Memory B cell (primary cell): ENCODE measurements at regions not wholly inside any gene's neighbourhood (a gene's known extent, or its start where the extent isn't known, plus 50 kb on each side); places are given as distances from the start of the nearest gene placed in this dataset.
"Not testable (repeated sequence)": the region's sequence is repeated elsewhere in the genome, so short reads cannot be mapped to it uniquely, and the experiment has no call there.

Source experiments
- ATAC-seq: fragments of 150-1000 bp; cut with Tn5 transposase; 2 replicates; pipeline ENCODE4 v1.10.0; 2021; ENCODE audit warnings: low read depth, mild to moderate bottlenecking, moderate library complexity
- DNase-seq, 2 donors: peaks; one replicate each; pipeline ENCODE4 v3.0.0; 2022; ENCODE audit warnings: low spot score in 2 of 2
- H3K27ac Mint-ChIP-seq: one replicate; pipeline ENCODE4 v1.8.0; 2022; ENCODE audit warnings: mild to moderate bottlenecking, moderate library complexity, mixed read lengths
- H3K27me3 Mint-ChIP-seq: one replicate; pipeline ENCODE4 v1.8.0; 2022; ENCODE audit warnings: mixed read lengths
- H3K36me3 Mint-ChIP-seq: one replicate; pipeline ENCODE4 v1.8.0; 2022; ENCODE audit warnings: mild to moderate bottlenecking, mixed read lengths
- H3K4me1 Mint-ChIP-seq: one replicate; pipeline ENCODE4 v1.8.0; 2022; ENCODE audit warnings: mixed read lengths
- H3K4me3 Mint-ChIP-seq: one replicate; pipeline ENCODE4 v1.8.0; 2022; ENCODE audit warnings: mild to moderate bottlenecking, moderate library complexity, mixed read lengths
- H3K9me3 Mint-ChIP-seq: one replicate; pipeline ENCODE4 v1.8.0; 2022; ENCODE audit warnings: mixed read lengths

DNA sequence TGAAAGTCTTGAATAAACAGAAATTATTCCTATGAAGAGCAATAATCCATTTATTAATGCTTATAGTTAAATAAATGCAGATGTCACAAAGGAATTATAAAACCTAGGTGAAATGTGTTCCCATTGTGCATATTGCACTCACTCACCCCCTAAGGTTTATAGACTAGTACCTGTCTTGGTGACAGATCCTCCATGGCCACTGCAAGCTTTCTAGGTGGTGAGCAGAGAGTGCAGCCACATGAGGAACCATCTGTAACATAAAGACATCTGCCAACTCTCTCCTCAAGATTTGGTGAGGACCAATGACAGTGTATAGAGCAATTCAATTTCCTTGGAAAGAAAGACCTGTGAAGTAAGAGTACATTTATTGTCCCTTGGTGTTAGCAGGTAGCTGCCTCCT is 616.4 kb downstream of the CENPC start:
- not testable (repeated sequence) for DNase-seq, H3K4me1 Mint-ChIP-seq, H3K27ac Mint-ChIP-seq, H3K27me3 Mint-ChIP-seq, ATAC-seq, H3K9me3 Mint-ChIP-seq, H3K4me3 Mint-ChIP-seq, H3K36me3 Mint-ChIP-seq

DNA sequence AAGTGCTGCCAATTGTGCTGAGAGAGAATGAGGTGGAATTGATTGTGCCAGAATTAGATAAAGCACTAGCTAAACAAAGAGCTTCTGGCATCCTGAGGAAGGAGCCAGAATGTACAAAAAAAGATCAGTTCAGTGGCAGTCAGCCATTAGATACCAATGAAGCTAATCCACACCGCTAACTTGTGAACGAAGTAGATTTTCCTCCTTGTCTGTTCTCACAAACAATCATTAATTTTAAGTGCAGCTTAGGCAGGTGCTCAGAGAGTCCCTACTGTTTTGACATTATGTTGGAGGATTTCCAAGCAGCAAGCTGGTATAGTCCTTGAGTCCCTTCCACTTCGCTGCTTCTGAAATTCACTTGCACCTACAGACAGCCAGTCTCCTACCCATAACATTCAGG is 617.4 kb downstream of the CENPC start:
- Mint-ChIP-seq H3K9me3 (no peaks in the 10 kb centered on the region), H3K27me3 (no peaks in the 10 kb centered on the region), H3K27ac (no peak overlapping the region), H3K4me3 (no peak overlapping the region), H3K36me3 (no peaks in the 10 kb centered on the region), H3K4me1 (peaks cover 6% of the 10 kb centered on the region)
- no peak for ATAC-seq
- DNase-seq, result no peak

DNA sequence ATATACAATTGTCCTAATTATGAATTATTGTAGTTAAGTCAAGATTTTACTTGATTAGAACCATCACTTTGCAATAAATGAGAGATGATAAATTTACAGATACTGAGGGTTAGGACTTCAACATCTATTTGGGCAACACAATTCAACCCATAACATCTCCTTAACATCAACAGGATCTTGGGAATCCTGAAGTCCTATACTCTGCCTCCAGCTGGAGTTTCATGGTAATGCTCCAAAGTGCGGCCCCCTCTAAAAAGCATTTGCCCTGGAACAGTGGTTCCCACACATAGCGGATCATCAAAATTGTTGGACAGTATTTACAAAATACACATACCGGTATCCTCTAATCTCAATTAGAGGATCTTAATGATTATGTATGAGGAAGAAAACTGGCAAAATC is 618.6 kb downstream of the CENPC start:
- no peak for ATAC-seq
- DNase-seq, result no peak
- Mint-ChIP-seq H3K9me3 (peaks cover 2% of the 10 kb centered on the region), H3K4me1 (peaks cover 10% of the 10 kb centered on the region), H3K27me3 (no peaks in the 10 kb centered on the region), H3K36me3 (no peaks in the 10 kb centered on the region), H3K4me3 (no peak overlapping the region), H3K27ac (no peak overlapping the region)

DNA sequence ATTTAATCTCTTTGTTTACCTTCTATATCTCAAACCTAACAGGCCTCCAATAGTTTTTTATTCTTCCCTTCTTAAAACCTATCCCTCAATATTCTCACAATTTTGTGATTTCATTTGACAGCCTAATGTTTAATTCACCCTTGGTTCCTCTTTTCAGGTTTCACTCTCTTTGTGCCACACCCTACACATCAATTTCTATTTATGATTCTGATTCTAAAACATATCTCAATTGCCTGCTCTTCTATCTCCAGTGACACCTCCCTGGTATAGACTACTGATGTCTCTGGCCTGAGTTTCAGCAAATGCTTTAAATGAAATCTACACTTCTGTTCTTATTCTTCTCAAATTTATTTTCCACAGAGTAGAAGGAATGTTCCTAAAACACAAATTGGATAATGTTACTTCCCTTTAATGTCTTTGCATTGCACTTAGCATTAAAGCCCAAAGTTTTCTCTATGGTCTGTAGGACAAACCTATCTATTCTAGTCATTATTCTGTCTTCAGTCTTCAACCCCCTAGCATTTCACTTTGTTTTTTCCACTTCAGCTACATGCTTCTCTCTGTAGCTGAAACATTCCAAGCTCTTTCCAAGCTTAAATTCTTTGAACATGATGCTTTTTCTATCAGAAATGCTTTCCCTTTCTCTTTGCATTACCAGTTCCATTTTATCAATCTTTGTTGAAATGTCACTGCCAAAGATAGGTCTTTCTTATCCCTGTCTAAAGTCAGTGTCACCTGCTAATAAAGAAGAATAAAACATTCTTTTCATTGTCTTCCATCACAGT is 622.0 kb downstream of the CENPC start:
- Mint-ChIP-seq H3K27ac (peak overlapping the region; percentile 28), H3K9me3 (peaks cover 4% of the 10 kb centered on the region), H3K36me3 (no peaks in the 10 kb centered on the region), H3K27me3 (no peaks in the 10 kb centered on the region), H3K4me1 (peaks cover 10% of the 10 kb centered on the region), H3K4me3 (peak overlapping the region; percentile 8)
- ATAC-seq, result peak; percentile 48
- DNase-seq, result no peak

DNA sequence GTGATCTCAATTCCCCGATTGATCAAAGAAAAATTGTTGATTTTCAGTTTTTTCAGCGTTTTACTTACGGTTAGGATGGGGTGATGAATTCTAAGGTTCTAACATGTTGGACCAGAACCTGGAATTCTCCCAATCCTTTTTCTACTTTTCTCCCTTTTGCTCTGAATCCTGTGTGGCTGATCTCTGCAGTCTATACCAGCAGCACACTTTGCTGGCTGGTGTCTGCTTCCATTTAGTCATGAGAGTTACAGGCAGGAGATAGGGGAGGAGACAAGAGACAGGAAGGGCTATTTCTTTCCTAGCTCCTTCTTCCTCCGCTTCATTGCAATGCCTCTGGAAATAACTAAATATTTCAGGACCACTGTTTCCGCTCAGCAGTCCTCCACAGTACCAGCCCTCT is 623.9 kb downstream of the CENPC start:
- DNase-seq (no peak), ATAC-seq (no peak)
- no peaks in the 10 kb centered on the region for H3K27me3 Mint-ChIP-seq
- H3K36me3 Mint-ChIP-seq, result no peaks in the 10 kb centered on the region
- no peak overlapping the region for H3K27ac Mint-ChIP-seq
- peaks cover 10% of the 10 kb centered on the region for H3K4me1 Mint-ChIP-seq
- H3K4me3 Mint-ChIP-seq, result no peak overlapping the region
- H3K9me3 Mint-ChIP-seq, result peaks cover 4% of the 10 kb centered on the region

DNA sequence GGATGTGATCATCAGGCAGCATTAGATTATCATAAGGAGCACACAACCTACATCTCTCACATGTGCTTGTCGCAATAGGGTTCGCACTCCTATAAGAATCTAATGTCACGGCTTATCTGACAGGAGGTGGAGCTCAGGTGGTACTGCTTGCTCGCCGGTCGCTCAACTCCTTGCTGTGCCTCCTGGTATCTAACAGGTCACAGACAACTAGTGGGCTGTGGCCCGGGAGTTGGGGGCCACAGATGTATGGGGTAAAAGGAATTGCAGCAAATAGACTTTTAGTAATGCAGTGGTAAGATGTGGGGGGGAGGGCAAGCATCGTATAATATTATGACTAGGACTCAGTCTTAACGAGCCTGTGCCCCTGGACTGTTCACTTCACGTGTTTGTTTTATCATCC is 624.8 kb downstream of the CENPC start:
- Mint-ChIP-seq H3K4me3 (no peak overlapping the region), H3K27ac (no peak overlapping the region), H3K27me3 (no peaks in the 10 kb centered on the region), H3K36me3 (no peaks in the 10 kb centered on the region), H3K9me3 (peaks cover 4% of the 10 kb centered on the region), H3K4me1 (peaks cover 10% of the 10 kb centered on the region)
- no peak for DNase-seq
- no peak for ATAC-seq

DNA sequence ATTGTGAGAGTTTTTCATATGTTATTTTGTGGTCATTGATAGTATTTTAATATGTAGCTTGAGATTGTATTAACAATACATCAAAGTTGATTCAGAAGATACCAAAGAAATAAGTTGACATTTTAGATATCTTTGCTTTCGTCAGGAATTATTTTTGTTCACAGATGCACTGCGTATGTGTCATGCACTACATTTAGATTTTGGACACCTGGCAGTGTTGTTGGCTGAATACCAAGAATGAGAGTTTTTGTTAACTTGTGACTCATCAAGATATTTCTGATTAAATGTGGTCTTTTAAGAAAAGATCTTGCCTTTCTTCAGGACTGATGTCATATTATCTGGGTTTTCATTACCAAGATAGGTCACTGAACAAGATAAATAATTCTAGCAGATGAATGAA is 633.4 kb downstream of the CENPC start:
- Mint-ChIP-seq H3K9me3 (peaks cover 2% of the 10 kb centered on the region), H3K36me3 (no peaks in the 10 kb centered on the region), H3K4me1 (no peaks in the 10 kb centered on the region), H3K27me3 (no peaks in the 10 kb centered on the region), H3K4me3 (no peak overlapping the region), H3K27ac (no peak overlapping the region)
- ATAC-seq, result no peak
- DNase-seq, result no peak

DNA sequence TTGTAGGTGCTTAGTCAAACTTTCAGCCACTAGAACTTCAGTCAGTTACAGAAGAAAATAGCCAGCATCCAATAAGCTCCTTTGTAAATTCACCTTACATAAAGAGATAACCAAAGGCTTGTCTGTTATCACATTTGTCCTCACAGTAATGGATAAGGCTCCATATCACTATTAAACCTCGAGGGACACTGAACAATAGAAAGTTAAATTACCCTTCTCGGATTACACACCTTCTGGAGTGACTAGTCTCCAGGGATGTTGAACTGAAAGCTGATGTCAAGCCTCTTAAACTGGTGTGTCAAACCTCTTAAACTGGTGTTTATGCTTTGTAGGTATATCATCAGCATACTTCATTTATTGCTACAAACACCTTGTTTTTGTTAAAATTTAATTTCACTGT is 639.0 kb downstream of the CENPC start:
- H3K4me1 Mint-ChIP-seq, result no peaks in the 10 kb centered on the region
- ATAC-seq (no peak), DNase-seq (no peak)
- H3K9me3 Mint-ChIP-seq, result peaks cover 3% of the 10 kb centered on the region
- H3K27ac Mint-ChIP-seq, result no peak overlapping the region
- no peaks in the 10 kb centered on the region for H3K36me3 Mint-ChIP-seq
- no peaks in the 10 kb centered on the region for H3K27me3 Mint-ChIP-seq
- no peak overlapping the region for H3K4me3 Mint-ChIP-seq

DNA sequence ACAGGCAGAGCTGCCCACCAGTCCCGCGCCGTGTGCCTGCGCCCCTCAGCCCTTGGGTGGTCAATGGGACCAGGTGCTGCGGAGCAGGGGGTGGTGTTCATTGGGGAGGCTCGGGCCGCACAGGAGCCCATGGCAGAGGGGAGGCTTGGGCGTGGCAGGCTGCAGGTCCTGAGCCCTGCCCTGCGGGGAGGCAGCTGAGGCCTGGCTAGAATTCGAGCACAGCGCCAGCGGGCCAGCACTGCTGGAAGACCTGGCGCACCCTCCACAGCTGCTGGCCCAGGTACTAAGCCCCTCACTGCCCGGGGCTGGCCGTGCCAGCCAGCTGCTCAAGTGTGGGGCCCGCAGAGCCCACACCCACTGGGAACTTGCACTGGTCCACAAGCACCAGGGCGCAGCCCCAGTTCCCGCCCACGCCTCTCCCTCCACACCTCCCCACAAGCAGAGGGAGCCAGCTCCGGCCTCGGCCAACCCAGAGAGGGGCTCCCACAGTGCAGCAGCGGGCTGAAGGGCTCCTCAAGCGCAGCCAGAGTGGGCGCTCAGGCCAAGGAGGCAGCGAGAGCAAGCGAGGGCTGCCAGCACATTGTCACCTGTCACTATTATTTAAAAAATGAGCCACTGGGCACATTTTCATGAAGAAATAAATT is 645.8 kb downstream of the CENPC start:
- Mint-ChIP-seq H3K9me3 (peaks cover 1% of the 10 kb centered on the region), H3K27ac (no peak overlapping the region), H3K4me3 (no peak overlapping the region), H3K36me3 (no peaks in the 10 kb centered on the region), H3K4me1 (no peaks in the 10 kb centered on the region), H3K27me3 (no peaks in the 10 kb centered on the region)
- DNase-seq, result no peak
- ATAC-seq, result no peak

DNA sequence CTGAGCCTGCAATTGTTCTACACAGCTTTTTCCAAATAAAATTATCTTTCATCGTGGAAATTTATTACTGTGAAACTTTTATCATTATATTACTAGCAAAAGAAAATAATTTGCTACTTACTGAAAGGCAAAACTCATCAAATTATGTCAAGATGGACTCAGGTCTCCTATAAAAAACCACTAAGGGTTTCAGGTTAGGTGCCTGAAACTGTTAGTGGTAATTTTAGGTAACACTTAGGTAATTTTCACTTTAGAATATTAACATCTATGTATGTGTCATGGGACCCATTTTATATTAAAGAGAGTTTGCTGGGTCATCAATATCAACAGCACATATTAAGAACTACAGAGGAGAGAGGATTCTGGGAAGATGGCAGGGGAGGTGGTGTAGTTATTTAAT is 651.5 kb downstream of the CENPC start:
- Mint-ChIP-seq H3K27me3 (no peaks in the 10 kb centered on the region), H3K36me3 (no peaks in the 10 kb centered on the region), H3K9me3 (peaks cover 3% of the 10 kb centered on the region), H3K4me1 (no peaks in the 10 kb centered on the region), H3K27ac (no peak overlapping the region), H3K4me3 (no peak overlapping the region)
- ATAC-seq (no peak), DNase-seq (no peak)

DNA sequence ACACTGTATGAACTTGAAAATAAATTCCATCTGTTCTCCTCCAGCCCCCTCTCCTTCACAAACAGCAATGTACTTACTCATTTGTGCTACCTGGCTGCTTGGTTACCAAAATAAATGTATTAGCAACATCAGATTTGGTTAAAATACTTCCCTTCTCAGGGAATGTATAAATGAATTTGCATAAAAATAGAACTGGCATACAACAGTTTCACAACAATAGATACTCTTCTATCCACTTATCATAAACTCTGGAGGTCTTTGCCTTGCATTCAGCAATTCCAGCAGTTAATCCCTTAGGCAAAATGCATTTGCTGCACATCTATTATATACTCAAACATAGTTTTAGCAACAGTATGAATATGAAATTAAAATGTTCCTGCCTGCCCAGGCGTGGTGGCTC is 658.2 kb downstream of the CENPC start:
- no peak overlapping the region for H3K4me3 Mint-ChIP-seq
- H3K36me3 Mint-ChIP-seq, result no peaks in the 10 kb centered on the region
- H3K27me3 Mint-ChIP-seq, result no peaks in the 10 kb centered on the region
- peaks cover 5% of the 10 kb centered on the region for H3K9me3 Mint-ChIP-seq
- no peak for DNase-seq
- H3K4me1 Mint-ChIP-seq, result no peaks in the 10 kb centered on the region
- H3K27ac Mint-ChIP-seq, result no peak overlapping the region
- no peak for ATAC-seq

DNA sequence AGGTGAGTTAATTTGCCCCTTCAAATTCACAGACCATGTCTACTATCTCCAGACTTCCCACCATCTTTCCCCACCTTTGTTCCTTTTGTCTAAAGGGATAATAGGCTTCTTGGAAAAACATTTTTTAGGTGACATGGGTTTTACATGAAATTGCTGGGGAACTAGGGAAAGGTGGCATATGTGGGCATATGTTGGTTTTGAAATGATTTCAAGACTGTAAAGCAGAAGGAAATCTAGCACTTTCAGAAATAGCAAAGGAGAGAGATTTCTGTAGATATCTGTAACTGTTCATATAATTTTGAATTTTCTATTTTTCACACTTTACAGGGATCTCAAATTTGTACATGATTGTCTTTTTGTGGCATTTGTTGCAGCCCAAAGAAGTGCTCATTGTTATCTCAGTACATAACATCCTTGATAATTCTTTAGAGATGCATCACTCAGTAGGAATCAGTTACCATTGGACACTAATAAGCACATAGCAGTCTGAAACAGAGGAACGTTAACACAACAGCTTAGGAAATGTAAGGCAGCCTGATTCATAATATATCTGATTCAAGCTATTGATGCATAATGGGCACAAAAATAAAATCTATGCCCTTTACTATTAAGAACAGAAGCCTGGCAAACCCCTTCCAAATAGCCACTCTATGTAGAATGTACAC is 659.7 kb downstream of the CENPC start:
- DNase-seq, result no peak
- no peak for ATAC-seq

DNA sequence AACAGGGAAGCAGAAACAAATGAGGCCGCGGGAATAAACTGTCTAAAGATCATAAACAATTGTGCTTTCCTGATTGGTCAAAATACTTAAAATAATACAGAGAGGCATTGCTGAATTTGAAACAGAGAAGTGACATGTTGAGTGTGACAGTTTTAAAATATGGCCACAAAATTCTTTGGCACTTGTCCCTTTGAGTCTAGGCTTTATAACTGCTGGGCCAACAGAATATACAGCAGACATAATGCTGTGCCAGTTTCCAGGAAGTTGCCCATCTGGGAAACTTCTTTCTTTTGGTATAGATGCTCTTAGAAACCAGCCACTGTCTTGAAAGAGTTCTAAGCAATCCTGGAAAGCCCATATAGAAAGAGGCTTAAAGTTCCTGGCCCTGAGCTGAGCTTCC is 668.4 kb downstream of the CENPC start:
- no peaks in the 10 kb centered on the region for H3K4me1 Mint-ChIP-seq
- H3K36me3 Mint-ChIP-seq, result no peaks in the 10 kb centered on the region
- DNase-seq, result no peak
- H3K4me3 Mint-ChIP-seq, result no peak overlapping the region
- H3K27ac Mint-ChIP-seq, result peak overlapping the region; percentile 3
- no peaks in the 10 kb centered on the region for H3K27me3 Mint-ChIP-seq
- no peak for ATAC-seq
- H3K9me3 Mint-ChIP-seq, result peaks cover 3% of the 10 kb centered on the region

More for the DNA sequence above, 659.7 kb downstream of the CENPC start:
- no peaks in the 10 kb centered on the region for H3K27me3 Mint-ChIP-seq
- peaks cover 5% of the 10 kb centered on the region for H3K9me3 Mint-ChIP-seq
- no peaks in the 10 kb centered on the region for H3K4me1 Mint-ChIP-seq
- H3K36me3 Mint-ChIP-seq, result no peaks in the 10 kb centered on the region
- H3K27ac Mint-ChIP-seq, result no peak overlapping the region
- no peak overlapping the region for H3K4me3 Mint-ChIP-seq

DNA sequence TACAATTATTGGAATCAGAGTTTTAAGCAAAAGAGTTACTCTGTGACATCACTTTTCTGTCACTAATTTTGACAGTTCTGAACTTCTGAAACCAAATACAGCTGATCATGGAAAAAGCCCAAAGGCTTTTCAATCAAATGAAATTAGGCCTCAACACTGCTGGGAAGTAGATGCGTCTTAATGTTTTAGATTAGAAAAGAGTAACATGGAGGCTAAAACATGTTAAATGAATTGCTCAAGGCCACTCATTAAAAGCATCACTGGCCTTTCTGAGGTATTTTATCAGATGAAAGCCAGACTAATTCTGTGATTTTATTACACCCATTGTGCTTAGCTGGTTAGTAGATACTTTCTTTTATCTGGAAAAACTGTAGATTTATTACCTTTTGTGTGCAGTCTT is 672.6 kb downstream of the CENPC start:
- ATAC-seq (no peak), DNase-seq (no peak)
- peaks cover 3% of the 10 kb centered on the region for H3K27me3 Mint-ChIP-seq
- no peaks in the 10 kb centered on the region for H3K4me1 Mint-ChIP-seq
- peaks cover 4% of the 10 kb centered on the region for H3K9me3 Mint-ChIP-seq
- no peaks in the 10 kb centered on the region for H3K36me3 Mint-ChIP-seq
- no peak overlapping the region for H3K27ac Mint-ChIP-seq
- H3K4me3 Mint-ChIP-seq, result no peak overlapping the region
